ENCODE measurements at regions not wholly inside any gene's neighbourhood (a gene's known extent, or its start where the extent isn't known, plus 50 kb on each side); places are given as distances from the start of the nearest gene placed in this dataset.

DNA sequence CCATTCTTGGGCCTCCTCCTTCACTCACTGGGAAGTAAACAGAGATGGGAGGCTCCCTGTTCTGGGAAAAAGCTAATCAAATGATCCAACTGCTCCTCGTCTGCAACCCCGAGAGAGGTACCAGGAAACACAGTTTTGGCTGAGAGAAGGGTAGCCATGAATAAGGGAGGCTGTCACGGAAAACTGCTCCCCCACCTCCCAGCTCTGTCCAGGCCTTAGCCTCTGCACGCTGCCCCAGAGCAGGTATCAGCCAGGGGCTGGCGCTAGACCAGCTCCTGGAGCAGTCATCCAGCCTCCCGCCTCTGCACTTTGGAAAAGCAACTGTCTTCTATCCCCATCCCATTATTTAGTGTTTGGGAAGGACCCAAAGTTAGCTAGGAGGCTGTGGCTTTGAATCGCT is 266.1 kb downstream of the NDUFS4 start:
- Histone ChIP-seq H3K9ac (ENCODE audit: insufficient read depth, low read length, poor library complexity, severe bottlenecking) (no peak overlapping the region), H3K79me2 (ENCODE audit: insufficient read depth, low read length) (no peaks in the 10 kb centered on the region), H4K20me1 (ENCODE audit: insufficient read depth, low read length) (no peaks in the 10 kb centered on the region), H3K27ac (ENCODE audit: low read depth in 1 of 2, low read length in 2 of 2) (no peak overlapping the region), H3K27me3 (ENCODE audit: control insufficient read depth in 2 of 2, insufficient read depth in 2 of 2, low read length in 2 of 2) (no peaks in the 10 kb centered on the region), H3K4me3 (replicated peaks in 1 of 3; ENCODE audit: low read depth in 2 of 3, low read length in 3 of 3) (no peak overlapping the region), H3K4me2 (replicated peaks; ENCODE audit: extremely low read depth, low read length, poor library complexity, severe bottlenecking) (no peak overlapping the region), H3K36me3 (replicated peaks in 1 of 2; ENCODE audit: control insufficient read depth in 1 of 2, insufficient read depth in 2 of 2, low read length in 2 of 2) (no peaks in the 10 kb centered on the region), H3K9me3 (replicated peaks in 1 of 2; ENCODE audit: control insufficient read depth in 1 of 2, insufficient read depth in 1 of 2, low read length in 2 of 2) (peaks cover 0 to 2% of the 10 kb centered on the region in 2 donors), H3K4me1 (ENCODE audit: control insufficient read depth in 1 of 2, insufficient read depth in 2 of 2, low read length in 2 of 2) (no peaks in the 10 kb centered on the region), H2AFZ (ENCODE audit: insufficient read depth, low read depth, low read length, poor library complexity, severe bottlenecking) (no peak overlapping the region)
- Mint-ChIP-seq H3K27ac (no peak overlapping the region), H3K9me3 (peaks cover 0 to 11% (median 8%) of the 10 kb centered on the region in 7 donors), H3K27me3 (ENCODE audit: low read depth in 3 of 3) (peaks cover 0 to 2% (median 2%) of the 10 kb centered on the region in 3 donors), H3K4me1 (no peaks in the 10 kb centered on the region), H3K36me3 (no peaks in the 10 kb centered on the region), H3K4me3 (no peak overlapping the region)
- WGBS (ENCODE audit: insufficient coverage), result 90% methylated on average over 2 of the region's 7 CpGs
- no peak for DNase-seq
- intact Hi-C loops (cut with micrococcal nuclease), result no loop called here
- TF ChIP-seq, protein P1, sequence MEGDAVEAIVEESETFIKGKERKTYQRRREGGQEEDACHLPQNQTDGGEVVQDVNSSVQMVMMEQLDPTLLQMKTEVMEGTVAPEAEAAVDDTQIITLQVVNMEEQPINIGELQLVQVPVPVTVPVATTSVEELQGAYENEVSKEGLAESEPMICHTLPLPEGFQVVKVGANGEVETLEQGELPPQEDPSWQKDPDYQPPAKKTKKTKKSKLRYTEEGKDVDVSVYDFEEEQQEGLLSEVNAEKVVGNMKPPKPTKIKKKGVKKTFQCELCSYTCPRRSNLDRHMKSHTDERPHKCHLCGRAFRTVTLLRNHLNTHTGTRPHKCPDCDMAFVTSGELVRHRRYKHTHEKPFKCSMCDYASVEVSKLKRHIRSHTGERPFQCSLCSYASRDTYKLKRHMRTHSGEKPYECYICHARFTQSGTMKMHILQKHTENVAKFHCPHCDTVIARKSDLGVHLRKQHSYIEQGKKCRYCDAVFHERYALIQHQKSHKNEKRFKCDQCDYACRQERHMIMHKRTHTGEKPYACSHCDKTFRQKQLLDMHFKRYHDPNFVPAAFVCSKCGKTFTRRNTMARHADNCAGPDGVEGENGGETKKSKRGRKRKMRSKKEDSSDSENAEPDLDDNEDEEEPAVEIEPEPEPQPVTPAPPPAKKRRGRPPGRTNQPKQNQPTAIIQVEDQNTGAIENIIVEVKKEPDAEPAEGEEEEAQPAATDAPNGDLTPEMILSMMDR (IDR thresholded peaks at IDR 0.05), result no peak

DNA sequence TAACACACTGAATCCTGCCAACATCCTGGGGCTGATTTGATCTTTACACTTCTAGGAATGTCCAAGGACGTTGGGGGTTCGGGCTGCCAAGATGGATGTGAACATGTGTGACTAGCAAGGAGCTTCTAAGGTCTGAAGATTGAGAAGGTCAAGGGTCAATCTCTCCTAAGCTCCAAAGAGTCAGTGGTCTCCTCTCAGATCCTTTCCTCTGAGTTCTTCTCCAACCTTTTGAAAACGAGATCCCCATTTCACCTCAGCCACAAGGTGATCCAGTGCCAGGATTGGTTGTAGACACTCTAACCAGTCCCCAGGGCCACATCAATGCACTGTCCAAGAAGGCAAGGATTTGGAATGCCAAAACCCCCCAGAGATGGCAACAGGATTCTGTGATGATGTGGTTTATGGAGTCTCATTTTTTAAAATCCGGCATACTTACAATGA is 266.8 kb downstream of the NDUFS4 start:
- no peaks in the 10 kb centered on the region for H3K79me2 ChIP-seq (ENCODE audit: insufficient read depth, low read length)
- no peak overlapping the region for H3K9ac ChIP-seq (ENCODE audit: insufficient read depth, low read length, poor library complexity, severe bottlenecking)
- no peak overlapping the region for H2AFZ ChIP-seq (ENCODE audit: insufficient read depth, low read depth, low read length, poor library complexity, severe bottlenecking)
- Mint-ChIP-seq H3K27ac (no peak overlapping the region), H3K27me3 (ENCODE audit: low read depth in 3 of 3) (peaks cover 2% of the 10 kb centered on the region in 3 donors), H3K4me1 (no peaks in the 10 kb centered on the region), H3K4me3 (no peak overlapping the region), H3K9me3 (peaks cover 0 to 14% (median 8%) of the 10 kb centered on the region in 7 donors), H3K36me3 (no peaks in the 10 kb centered on the region)
- no peak overlapping the region for H3K4me3 ChIP-seq (replicated peaks in 1 of 3; ENCODE audit: low read depth in 2 of 3, low read length in 3 of 3)
- no peak overlapping the region for H3K4me2 ChIP-seq (replicated peaks; ENCODE audit: extremely low read depth, low read length, poor library complexity, severe bottlenecking)
- H3K27me3 ChIP-seq (ENCODE audit: control insufficient read depth in 2 of 2, insufficient read depth in 2 of 2, low read length in 2 of 2), result no peaks in the 10 kb centered on the region
- peaks cover 0 to 8% of the 10 kb centered on the region in 2 donors for H3K9me3 ChIP-seq (replicated peaks in 1 of 2; ENCODE audit: control insufficient read depth in 1 of 2, insufficient read depth in 1 of 2, low read length in 2 of 2)
- no peaks in the 10 kb centered on the region for H4K20me1 ChIP-seq (ENCODE audit: insufficient read depth, low read length)
- TF ChIP-seq, protein P1 (IDR thresholded peaks at IDR 0.05), result no peak
- intact Hi-C loops (cut with micrococcal nuclease), result no loop called here
- WGBS (ENCODE audit: insufficient coverage), result no CpG with 5 or more reads among the region's 4 CpGs
- no peak overlapping the region for H3K27ac ChIP-seq (ENCODE audit: low read depth in 1 of 2, low read length in 2 of 2)
- no peaks in the 10 kb centered on the region for H3K4me1 ChIP-seq (ENCODE audit: control insufficient read depth in 1 of 2, insufficient read depth in 2 of 2, low read length in 2 of 2)
- no peaks in the 10 kb centered on the region for H3K36me3 ChIP-seq (replicated peaks in 1 of 2; ENCODE audit: control insufficient read depth in 1 of 2, insufficient read depth in 2 of 2, low read length in 2 of 2)
- DNase-seq, result no peak
